ENCODE measurements at regions not wholly inside any gene's neighbourhood (a gene's known extent, or its start where the extent isn't known, plus 50 kb on each side); places are given as distances from the start of the nearest gene placed in this dataset.

GRCh38 chr15:95958382-95958781, 372.1 kb upstream of the NR2F2 start:
- ATAC-seq (no peak), DNase-seq (no peak)

GRCh38 chr15:95968856-95969255, 361.6 kb upstream of the NR2F2 start:
- ATAC-seq (no peak), DNase-seq (no peak)

GRCh38 chr15:95970326-95970725, 360.2 kb upstream of the NR2F2 start:
- no peak for ATAC-seq

GRCh38 chr15:95972041-95972553, 358.4 kb upstream of the NR2F2 start:
- DNase-seq (no peak), ATAC-seq (no peak)

More at GRCh38 chr15:95970326-95970725, 360.2 kb upstream of the NR2F2 start:
- no peak for DNase-seq

GRCh38 chr15:95972812-95973211, 357.7 kb upstream of the NR2F2 start:
- no peak for ATAC-seq

GRCh38 chr15:95973566-95974256, 356.8 kb upstream of the NR2F2 start:
- ATAC-seq (no peak), DNase-seq (no peak)

More at GRCh38 chr15:95972812-95973211, 357.7 kb upstream of the NR2F2 start:
- no peak for DNase-seq

- DNase-seq (no peak), ATAC-seq (no peak)
Observed at GRCh38 chr15:95975212-95975611, 355.3 kb upstream of the NR2F2 start.

GRCh38 chr15:95979286-95979685, 351.2 kb upstream of the NR2F2 start:
- no peak for DNase-seq
- no peak for ATAC-seq

GRCh38 chr15:95981209-95981608, 349.3 kb upstream of the NR2F2 start:
- no peak for ATAC-seq

GRCh38 chr15:95987299-95987698, 343.2 kb upstream of the NR2F2 start:
- ATAC-seq (no peak), DNase-seq (no peak)

More at GRCh38 chr15:95981209-95981608, 349.3 kb upstream of the NR2F2 start:
- no peak for DNase-seq

GRCh38 chr15:95987886-95988573, 342.5 kb upstream of the NR2F2 start:
- DNase-seq, result no peak
- ATAC-seq, result no peak

GRCh38 chr15:95988574-95988887, 342.0 kb upstream of the NR2F2 start:
- DNase-seq (no peak), ATAC-seq (no peak)

GRCh38 chr15:95989392-95989791, 341.1 kb upstream of the NR2F2 start:
- ATAC-seq (no peak), DNase-seq (no peak)

GRCh38 chr15:95990833-95991232, 339.7 kb upstream of the NR2F2 start:
- ATAC-seq (peak; percentile 55), DNase-seq (peak; percentile 15)

GRCh38 chr15:95994418-95994817, 336.1 kb upstream of the NR2F2 start:
- DNase-seq (no peak), ATAC-seq (no peak)

- ATAC-seq, result no peak
- DNase-seq, result no peak
Observed at GRCh38 chr15:95995375-95996168, 334.9 kb upstream of the NR2F2 start.

- no peak for ATAC-seq
- peak; percentile 6 for DNase-seq
Observed at GRCh38 chr15:95996494-95996893, 334.0 kb upstream of the NR2F2 start.

- ATAC-seq, result no peak
Observed at GRCh38 chr15:95998935-95999334, 331.6 kb upstream of the NR2F2 start.

GRCh38 chr15:96002890-96003859, 327.3 kb upstream of the NR2F2 start:
- DNase-seq (no peak), ATAC-seq (no peak)

More at GRCh38 chr15:95998935-95999334, 331.6 kb upstream of the NR2F2 start:
- no peak for DNase-seq

GRCh38 chr15:96005906-96006305, 324.6 kb upstream of the NR2F2 start:
- no peak for ATAC-seq

GRCh38 chr15:96011136-96011535, 319.4 kb upstream of the NR2F2 start:
- ATAC-seq (no peak), DNase-seq (no peak)

More at GRCh38 chr15:96005906-96006305, 324.6 kb upstream of the NR2F2 start:
- DNase-seq, result no peak

- DNase-seq (no peak), ATAC-seq (no peak)
Observed at GRCh38 chr15:96014939-96015338, 315.6 kb upstream of the NR2F2 start.
